ENCODE measurements at regions not wholly inside any gene's neighbourhood (a gene's known extent, or its start where the extent isn't known, plus 50 kb on each side); places are given as distances from the start of the nearest gene placed in this dataset.

- no peak for DNase-seq (ENCODE audit: low spot score)
Measured at GRCh38 chr11:25890626-25891260, 441.2 kb upstream of the ANO3 start.

DNA sequence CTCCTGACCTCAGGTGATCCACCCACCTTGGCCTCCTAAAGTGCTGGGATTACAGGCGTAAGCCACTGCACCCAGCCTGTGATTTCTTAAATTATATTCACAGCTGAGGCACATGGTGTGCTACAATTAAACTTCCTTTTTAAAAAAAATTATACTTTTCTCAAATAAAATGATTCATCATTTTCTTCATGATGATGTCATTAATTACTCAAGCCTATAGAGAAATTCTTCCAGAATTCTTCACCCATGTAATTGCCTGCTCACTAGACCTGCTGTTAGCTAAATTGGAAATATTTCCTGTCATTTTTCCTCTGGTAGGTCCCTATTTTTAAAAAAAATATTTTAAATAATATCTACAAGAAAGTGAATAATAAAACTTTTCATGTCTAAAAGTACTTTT is 440.0 kb upstream of the ANO3 start:
- DNase-seq (ENCODE audit: low spot score): no peak

- DNase-seq (ENCODE audit: low spot score): no peak
Measured at GRCh38 chr11:25899617-25900160, 432.2 kb upstream of the ANO3 start.

- no peak for DNase-seq (ENCODE audit: low spot score)
Measured at GRCh38 chr11:25900814-25901213, 431.1 kb upstream of the ANO3 start.

GRCh38 chr11:25901415-25901814 is 430.5 kb upstream of the ANO3 start:
- DNase-seq (ENCODE audit: low spot score): no peak

GRCh38 chr11:25902476-25902875 is 429.5 kb upstream of the ANO3 start:
- DNase-seq (ENCODE audit: low spot score): no peak

- no peak for DNase-seq (ENCODE audit: low spot score)
Measured at GRCh38 chr11:25908726-25909125, 423.2 kb upstream of the ANO3 start.

DNA sequence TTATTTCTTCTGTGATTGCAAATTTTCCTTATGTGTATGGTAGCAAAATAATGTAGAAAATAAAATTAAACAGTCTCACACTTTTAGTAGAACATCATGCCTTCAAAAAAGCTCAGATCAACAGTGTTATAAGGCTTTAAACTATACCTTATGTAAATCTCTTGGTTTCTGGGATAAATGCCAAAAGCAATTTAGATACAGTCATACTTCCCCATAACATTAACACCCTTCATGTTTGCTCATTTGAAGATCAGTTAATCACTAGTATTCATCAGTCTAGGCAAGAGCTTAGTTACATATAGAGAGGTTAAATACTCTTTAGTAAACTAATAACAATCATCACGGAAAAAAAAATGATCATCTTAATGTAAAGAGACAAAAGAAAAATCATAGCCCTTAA is 421.8 kb upstream of the ANO3 start:
- no peak for DNase-seq (ENCODE audit: low spot score)

- no peak for DNase-seq (ENCODE audit: low spot score)
Measured at GRCh38 chr11:25920356-25920755, 411.6 kb upstream of the ANO3 start.

- no peak for DNase-seq (ENCODE audit: low spot score)
Measured at GRCh38 chr11:25924586-25924985, 407.3 kb upstream of the ANO3 start.

- DNase-seq (ENCODE audit: low spot score): no peak
Measured at GRCh38 chr11:25925359-25925758, 406.6 kb upstream of the ANO3 start.

- DNase-seq (ENCODE audit: low spot score): no peak
Measured at GRCh38 chr11:25927411-25927953, 404.4 kb upstream of the ANO3 start.

GRCh38 chr11:25928076-25928475 is 403.9 kb upstream of the ANO3 start:
- DNase-seq (ENCODE audit: low spot score): no peak

- no peak for DNase-seq (ENCODE audit: low spot score)
Measured at GRCh38 chr11:25938952-25939351, 393.0 kb upstream of the ANO3 start.

DNA sequence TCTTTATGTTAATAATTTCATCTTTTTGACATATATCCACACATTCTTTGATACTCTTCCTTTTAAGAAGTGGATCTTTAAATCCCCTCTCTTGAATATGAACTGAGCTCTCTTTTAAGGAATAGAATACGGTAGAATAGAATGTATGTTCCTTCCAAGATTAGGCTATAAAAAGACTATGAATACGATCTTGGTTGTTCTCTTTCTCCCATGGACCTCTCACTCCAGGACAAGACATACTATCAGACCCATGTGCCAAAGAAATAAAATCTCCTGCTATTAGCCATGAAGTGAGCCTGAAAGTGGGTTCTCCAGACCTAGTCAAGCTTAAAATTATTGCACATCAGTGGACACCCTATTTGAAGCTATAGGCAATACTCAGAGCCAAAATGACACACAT is 392.2 kb upstream of the ANO3 start:
- no peak for DNase-seq (ENCODE audit: low spot score)

GRCh38 chr11:25941353-25941752 is 390.6 kb upstream of the ANO3 start:
- no peak for DNase-seq (ENCODE audit: low spot score)

GRCh38 chr11:25943031-25943430 is 388.9 kb upstream of the ANO3 start:
- no peak for DNase-seq (ENCODE audit: low spot score)

- DNase-seq (ENCODE audit: low spot score): no peak
Measured at GRCh38 chr11:25943777-25944661, 387.9 kb upstream of the ANO3 start.

DNA sequence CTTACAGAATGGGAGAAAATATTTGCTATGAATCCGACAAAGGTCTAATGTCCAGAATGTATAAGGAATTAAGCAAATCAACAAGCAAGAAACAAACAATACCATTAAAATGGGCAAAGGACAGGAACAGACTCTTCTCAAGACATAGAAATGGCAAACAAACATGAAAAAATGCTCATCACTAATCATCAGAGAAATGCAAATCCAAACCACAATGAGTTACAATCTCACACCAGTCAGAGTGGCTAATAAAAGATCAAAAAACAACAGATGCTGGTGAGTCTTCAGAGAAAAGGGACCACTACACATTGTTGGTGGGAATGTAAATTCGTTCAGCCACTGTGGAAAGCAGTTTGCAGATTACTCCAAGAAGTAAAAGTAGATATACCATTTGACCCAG is 382.0 kb upstream of the ANO3 start:
- DNase-seq (ENCODE audit: low spot score): no peak

DNA sequence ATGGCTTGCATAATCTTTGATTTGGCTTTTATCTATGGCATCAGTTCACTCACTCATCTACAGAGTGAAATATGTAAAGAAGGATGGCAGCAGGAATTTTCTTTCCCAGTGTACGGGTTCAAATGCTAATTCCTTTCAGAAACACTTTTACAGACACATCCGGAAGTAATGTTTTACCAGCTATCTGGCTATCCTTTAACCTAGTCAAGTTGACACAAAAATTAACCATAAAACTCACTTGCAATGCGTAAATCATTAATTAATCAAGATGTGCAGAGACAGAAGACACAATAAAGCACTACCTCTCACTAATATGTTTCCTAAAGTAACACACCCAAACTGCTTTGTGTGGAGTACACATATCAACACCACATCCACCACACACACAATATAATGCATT is 378.9 kb upstream of the ANO3 start:
- no peak for DNase-seq (ENCODE audit: low spot score)

- no peak for DNase-seq (ENCODE audit: low spot score)
Measured at GRCh38 chr11:25958045-25958444, 373.9 kb upstream of the ANO3 start.

DNA sequence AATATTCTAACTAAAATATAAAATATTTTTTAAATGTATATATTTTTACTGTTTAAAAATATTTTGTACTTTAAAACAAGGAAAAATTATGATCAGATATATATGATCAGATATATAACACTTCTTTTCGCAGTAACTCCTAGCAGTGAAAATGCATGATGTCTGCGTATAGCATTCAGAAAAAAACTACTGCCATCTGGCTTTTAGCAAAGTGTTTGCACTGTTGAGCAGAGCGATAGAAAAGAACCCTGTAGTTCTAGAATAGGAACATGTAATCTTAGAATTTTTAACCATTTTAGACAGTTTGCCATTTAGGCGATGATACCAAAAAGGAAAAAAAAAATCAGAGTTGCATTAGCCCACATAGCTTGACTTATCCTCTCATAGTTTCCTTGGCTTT is 370.4 kb upstream of the ANO3 start:
- no peak for DNase-seq (ENCODE audit: low spot score)
